ENCODE measurements at regions not wholly inside any gene's neighbourhood (a gene's known extent, or its start where the extent isn't known, plus 50 kb on each side); places are given as distances from the start of the nearest gene placed in this dataset.

- DNase-seq (ENCODE audit: low spot score), result no peak
These were observed 146.2 kb downstream of the DACT1 start for GRCh38 chr14:58783792-58784511.

- no peak for DNase-seq (ENCODE audit: low spot score)
These were observed 147.2 kb downstream of the DACT1 start for GRCh38 chr14:58784931-58785330.

- DNase-seq (ENCODE audit: low spot score), result no peak
These were observed 147.9 kb downstream of the DACT1 start for GRCh38 chr14:58785701-58786100.

GRCh38 chr14:58787592-58787991 lies 149.8 kb downstream of the DACT1 start:
- DNase-seq (ENCODE audit: low spot score), result no peak

DNA sequence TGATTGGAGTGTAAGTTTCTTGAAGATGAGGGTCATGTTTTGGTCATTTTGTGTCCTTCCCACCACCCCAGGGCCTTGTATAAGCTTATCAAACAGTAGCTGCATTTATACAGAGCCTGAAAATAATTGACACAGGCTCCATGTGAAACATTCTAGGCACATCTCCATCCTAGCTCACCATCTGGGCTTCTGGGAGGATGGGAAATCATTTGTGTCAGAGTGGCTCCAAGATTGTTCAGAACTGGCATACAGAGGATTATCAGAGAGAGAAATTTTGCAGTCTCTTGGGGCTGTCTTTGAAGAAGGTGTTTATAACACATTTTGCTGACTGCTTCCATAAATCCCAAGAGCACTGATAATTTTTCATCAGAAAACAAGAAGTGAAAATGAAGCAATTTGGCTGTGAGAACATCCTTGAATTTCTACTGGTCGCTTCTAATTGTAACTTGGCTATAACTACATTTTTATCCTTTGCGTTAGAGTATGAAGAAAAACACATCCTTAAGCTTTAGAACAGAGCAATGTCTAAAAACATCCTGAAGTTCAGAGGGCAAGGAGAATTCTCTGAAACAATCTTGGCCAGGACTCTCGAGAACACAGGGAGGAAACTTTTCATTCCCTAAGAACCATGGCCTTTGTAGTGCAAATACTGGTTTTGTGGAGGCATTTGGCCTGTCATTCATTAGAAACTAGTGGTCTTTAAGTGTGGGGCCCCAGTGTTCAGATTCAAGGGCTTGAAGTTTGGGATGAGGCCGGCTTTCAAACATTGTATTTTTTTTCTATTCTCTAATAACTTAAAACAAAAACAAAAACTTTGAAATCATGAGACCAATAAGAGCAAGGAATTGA lies 151.1 kb downstream of the DACT1 start:
- DNase-seq (ENCODE audit: low spot score), result no peak

- no peak for DNase-seq (ENCODE audit: low spot score)
These were observed 152.0 kb downstream of the DACT1 start for GRCh38 chr14:58789736-58790135.

DNA sequence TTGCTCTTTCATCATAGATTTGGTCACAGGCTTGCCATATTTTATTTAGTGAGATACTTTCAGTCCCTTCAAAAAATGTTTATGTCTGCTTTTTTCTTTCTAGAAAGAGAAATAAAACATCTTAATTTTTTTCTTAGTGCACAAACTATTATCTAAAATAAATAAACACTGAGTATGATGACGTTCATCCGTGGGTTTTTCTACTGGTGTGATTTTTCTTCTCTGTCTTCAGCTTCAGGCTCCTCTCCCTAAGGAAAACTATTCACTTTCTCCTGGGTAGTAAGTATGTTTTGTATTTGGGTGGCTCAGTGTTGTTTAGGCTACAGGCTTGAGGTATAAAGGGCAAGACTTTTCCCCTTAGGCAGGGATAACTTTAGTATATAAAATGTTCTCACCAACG lies 154.7 kb downstream of the DACT1 start:
- DNase-seq (ENCODE audit: low spot score), result no peak

GRCh38 chr14:58793131-58793740 lies 155.5 kb downstream of the DACT1 start:
- no peak for DNase-seq (ENCODE audit: low spot score)

GRCh38 chr14:58794993-58795762 lies 157.4 kb downstream of the DACT1 start:
- no peak for DNase-seq (ENCODE audit: low spot score)

GRCh38 chr14:58796242-58797009 lies 158.7 kb downstream of the DACT1 start:
- DNase-seq (ENCODE audit: low spot score), result no peak

DNA sequence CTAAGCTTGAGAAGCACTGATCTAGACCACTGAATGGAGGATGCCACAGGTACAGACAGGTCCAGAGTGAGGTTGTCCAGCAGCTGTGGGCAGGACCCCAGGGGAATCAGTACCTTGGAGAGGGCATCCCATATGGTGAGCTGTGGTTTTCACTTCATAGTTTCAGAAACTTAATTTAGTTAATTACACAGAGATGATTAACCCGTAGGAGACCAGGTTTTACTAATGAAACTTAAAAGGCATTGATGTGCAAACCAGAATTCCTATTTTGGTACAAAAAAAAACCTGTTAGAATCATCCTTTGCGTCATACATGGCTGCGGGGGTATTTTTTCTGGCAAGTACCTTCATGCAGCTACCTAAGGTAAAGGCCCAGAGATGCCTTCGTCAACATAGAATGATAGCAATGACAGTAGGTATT lies 159.3 kb downstream of the DACT1 start:
- DNase-seq (ENCODE audit: low spot score), result no peak

- DNase-seq (ENCODE audit: low spot score), result no peak
These were observed 160.4 kb downstream of the DACT1 start for GRCh38 chr14:58798173-58798572.

- DNase-seq (ENCODE audit: low spot score), result no peak
These were observed 163.3 kb downstream of the DACT1 start for GRCh38 chr14:58801086-58801485.

GRCh38 chr14:58805057-58805456 lies 167.3 kb downstream of the DACT1 start:
- DNase-seq (ENCODE audit: low spot score), result no peak

DNA sequence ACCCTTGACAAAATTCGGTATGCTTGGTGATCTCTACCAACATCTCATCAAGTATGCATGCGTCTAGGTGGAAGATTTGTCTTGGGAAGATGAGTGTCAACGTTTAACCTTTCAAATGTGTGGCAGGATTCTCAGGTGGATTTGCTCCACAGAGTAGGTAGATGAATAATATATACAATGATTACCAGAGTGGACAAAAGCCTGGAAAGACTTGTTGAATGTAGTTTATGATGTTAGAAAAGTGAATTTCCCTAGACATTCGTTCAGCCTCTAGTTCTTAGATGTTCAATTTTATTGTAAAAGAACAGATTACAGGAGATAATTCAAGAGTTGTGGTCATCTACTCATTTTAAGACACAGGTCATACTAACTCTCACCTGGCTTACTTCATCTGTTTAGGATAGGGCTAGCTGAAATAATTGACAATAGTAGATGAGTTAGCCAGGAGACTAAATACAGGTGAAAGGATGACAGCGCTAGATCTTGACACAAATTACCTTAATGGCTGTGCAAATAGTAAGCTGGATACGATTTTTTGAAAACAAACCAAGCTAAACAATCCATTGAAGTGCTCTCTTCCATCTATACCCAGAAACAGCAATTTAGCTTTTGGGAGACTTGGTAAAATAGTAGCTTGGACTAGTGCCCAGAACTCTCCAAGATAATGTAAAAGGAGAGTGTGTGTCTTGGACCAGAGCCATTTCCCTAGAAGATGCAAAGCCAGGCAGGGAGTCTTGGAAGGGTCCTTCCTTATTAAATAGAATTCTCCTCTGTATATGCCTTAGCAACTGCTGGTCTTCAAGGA lies 168.0 kb downstream of the DACT1 start:
- DNase-seq (ENCODE audit: low spot score), result no peak

GRCh38 chr14:58807191-58807590 lies 169.4 kb downstream of the DACT1 start:
- DNase-seq (ENCODE audit: low spot score), result no peak

DNA sequence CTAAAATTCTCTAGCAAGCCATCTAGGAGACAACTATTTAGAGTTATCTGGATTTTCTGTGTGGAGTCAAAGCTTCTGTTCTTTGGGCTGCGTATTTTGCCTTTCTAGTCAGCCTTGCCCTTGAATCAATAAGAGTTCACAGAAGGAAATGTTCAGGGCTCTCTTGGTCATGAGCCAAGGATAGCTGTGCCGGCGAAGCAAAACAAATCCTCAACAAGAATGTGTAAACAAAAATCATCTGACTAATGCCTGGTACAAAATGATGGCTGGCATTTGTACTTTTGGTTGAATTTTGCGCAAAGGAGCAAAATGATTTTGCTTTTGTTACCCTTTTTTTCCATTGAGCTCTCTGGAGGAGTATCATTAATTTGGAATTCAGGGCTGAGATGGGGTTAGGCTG lies 171.1 kb downstream of the DACT1 start:
- no peak for DNase-seq (ENCODE audit: low spot score)

DNA sequence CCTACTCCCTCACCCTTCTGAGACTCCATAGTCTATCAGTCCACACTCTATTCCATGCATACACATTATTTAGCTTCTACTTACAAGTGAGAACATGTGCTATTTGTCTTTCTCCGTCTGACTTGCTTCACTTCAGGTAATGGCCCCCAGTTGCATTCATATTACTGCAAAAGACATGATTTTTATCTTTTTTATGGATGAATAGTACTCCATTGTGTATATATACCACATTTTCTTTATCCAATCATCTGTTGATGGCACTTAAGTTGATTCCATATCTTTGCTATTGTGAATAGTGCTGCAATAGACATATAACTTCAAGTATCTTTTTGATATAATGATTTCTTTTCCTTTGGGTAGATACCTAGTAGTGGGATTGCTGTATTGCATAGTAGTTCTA lies 171.8 kb downstream of the DACT1 start:
- no peak for DNase-seq (ENCODE audit: low spot score)

GRCh38 chr14:58812050-58812910 lies 174.5 kb downstream of the DACT1 start:
- peak; percentile 27 for DNase-seq (ENCODE audit: low spot score)

- DNase-seq (ENCODE audit: low spot score), result no peak
These were observed 176.0 kb downstream of the DACT1 start for GRCh38 chr14:58813745-58814144.

Measured in activated CD4-positive, alpha-beta T cell treated with anti-CD3 and anti-CD28 coated beads, Interleukin-2, Interleukin-4, amounts not matched to agents 100 ng/mL and 50 ng/mL, durations not matched to agents 16 hours and 8 hours (primary cell).